Activated CD4-positive, alpha-beta T cell treated with anti-CD3 and anti-CD28 coated beads, Interleukin-10, Interleukin-2, amounts not matched to agents 100 ng/mL and 50 ng/mL, durations not matched to agents 16 hours and 8 hours (primary cell): ENCODE measurements at regions not wholly inside any gene's neighbourhood (a gene's known extent, or its start where the extent isn't known, plus 50 kb on each side); places are given as distances from the start of the nearest gene placed in this dataset.

Source experiments
- DNase-seq: peaks from one replicate; pipeline ENCODE4 v3.0.0-alpha.2; 2020

- no peak for DNase-seq
Measured at GRCh38 chr11:44502506-44502905, 63.0 kb upstream of the CD82 start.

DNA sequence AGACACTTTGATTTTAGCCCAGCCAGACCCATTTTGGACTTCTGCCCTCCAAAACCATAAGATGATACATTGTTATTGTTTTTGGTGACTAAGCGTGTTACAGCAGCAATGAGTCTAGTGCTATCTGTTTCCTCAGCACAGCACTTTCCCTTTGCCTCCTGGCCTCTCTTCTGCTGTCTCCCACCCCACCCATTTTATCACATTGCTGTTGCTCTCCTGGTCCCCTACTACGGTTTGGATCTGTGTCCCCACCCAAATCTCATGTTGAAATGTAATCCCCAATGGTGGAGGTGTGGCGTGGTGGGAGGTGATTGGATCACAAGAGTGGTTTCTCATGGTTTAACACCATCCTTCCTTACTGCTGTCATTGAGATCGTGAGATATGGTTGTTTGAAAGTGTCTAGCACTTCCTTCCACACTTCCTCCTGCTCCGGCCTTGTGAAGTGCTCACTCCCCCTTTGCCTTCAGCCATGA is 59.8 kb upstream of the CD82 start:
- DNase-seq: no peak

DNA sequence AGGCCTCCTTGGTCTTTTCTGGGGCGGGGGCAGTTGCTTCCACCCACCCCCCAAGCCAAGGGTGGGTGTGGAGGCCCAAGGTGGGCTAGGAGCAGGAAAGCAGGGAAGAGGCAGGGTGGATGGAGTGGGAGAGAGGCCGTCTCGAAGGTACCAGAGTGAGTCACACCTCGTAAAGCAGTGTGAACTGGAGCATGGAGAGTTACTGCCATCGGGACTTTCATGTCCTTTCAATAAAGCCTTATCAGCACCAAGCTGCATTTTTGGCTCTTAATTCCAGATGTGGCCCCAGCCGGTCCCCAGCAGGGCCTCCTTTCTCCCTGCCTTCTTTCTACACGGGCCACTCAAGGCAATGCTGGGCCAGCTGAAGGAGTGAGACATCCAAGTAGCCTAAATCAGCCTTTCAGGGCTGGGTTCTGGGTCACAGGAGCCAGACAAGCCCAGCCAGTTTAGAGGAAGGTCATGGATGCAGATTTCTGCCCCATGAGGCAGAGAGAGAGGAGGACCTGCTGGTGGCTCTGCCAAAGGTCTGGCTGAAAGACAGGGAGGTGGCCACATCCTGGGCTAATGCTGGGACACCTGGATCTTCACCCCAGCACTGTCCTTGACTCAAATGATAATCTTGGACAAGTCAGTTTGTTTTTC is 59.0 kb upstream of the CD82 start:
- DNase-seq: no peak

- no peak for DNase-seq
Measured at GRCh38 chr11:44507491-44507890, 58.0 kb upstream of the CD82 start.

GRCh38 chr11:44507896-44508445 is 57.5 kb upstream of the CD82 start:
- DNase-seq: no peak

- DNase-seq: no peak
Measured at GRCh38 chr11:44509296-44509695, 56.2 kb upstream of the CD82 start.

- no peak for DNase-seq
Measured at GRCh38 chr11:44510372-44510771, 55.1 kb upstream of the CD82 start.

- no peak for DNase-seq
Measured at GRCh38 chr11:44512818-44513217, 52.6 kb upstream of the CD82 start.

- DNase-seq: no peak
Measured at GRCh38 chr11:44515048-44515447, 50.4 kb upstream of the CD82 start.
